Uterus (tissue), 3 donors: ENCODE measurements at regions not wholly inside any gene's neighbourhood (a gene's known extent, or its start where the extent isn't known, plus 50 kb on each side); places are given as distances from the start of the nearest gene placed in this dataset.
"Not testable (repeated sequence)": the region's sequence is repeated elsewhere in the genome, so short reads cannot be mapped to it uniquely, and the experiment has no call there.

ENCODE experiments used
- DNase-seq, 2 donors: peaks; one replicate each; pipeline ENCODE4 v3.0.0-alpha.2; 2019 to 2020
- H3K27ac ChIP-seq, 2 donors: fragments of 200-600 bp; sonication (generic); 1 replicate in 1 of 2; 2 replicates in 1 of 2; pipeline ENCODE4 v1.5.1; 2016 to 2018
- H3K27me3 ChIP-seq, 2 donors: fragments of 200-600 bp; sonication (generic); one replicate each; pipeline ENCODE4 v1.5.1; 2018 to 2019; ENCODE audit warnings: control low read depth in 1 of 2
- H3K36me3 ChIP-seq, 2 donors: fragments of 200-600 bp; sonication (generic); one replicate each; pipeline ENCODE4 v1.5.1; 2019; ENCODE audit warnings: control low read depth in 1 of 2
- H3K4me1 ChIP-seq, 2 donors: fragments of 200-600 bp; sonication (generic); one replicate each; pipeline ENCODE4 v1.5.1; 2018 to 2019; ENCODE audit warnings: control low read depth in 1 of 2
- H3K4me3 ChIP-seq, 2 donors: fragments of 200-600 bp; sonication (generic); 1 replicate in 1 of 2; 2 replicates in 1 of 2; pipeline ENCODE4 v1.5.1; 2018 to 2019; ENCODE audit warnings: mild to moderate bottlenecking in 1 of 2
- H3K9me3 ChIP-seq, 2 donors: fragments of 200-600 bp; sonication (generic); one replicate each; pipeline ENCODE4 v1.5.1; 2019; ENCODE audit warnings: control low read depth in 1 of 2
- CTCF ChIP-seq, 4 experiments: fragments of 200-600 bp in 2 of 4; fragments of 450-650 bp in 2 of 4; sonication (generic) in 2 of 4; IDR thresholded peaks; one replicate each; pipeline ENCODE4 v1.5.1; 2016 to 2019; ENCODE audit warnings: antibody characterized with exemption in 4 of 4, mild to moderate bottlenecking in 2 of 4, moderate library complexity in 1 of 4
- POLR2A ChIP-seq, 2 donors: fragments of 450-650 bp; IDR thresholded peaks; one replicate each; pipeline ENCODE4 v1.6.1; 2016; ENCODE audit warnings: antibody characterized with exemption in 2 of 2, mild to moderate bottlenecking in 1 of 2, moderate library complexity in 1 of 2
- intact Hi-C: fragments of 100-400 bp; cut with DNase I; formaldehyde crosslinking; loops from one replicate; pipeline ENCODE4 v1.15.1; 2023; ENCODE audit warnings: low total_unique reads
- donor health status: DM: yes; HTN: yes; CAD: no.

- TF ChIP-seq CTCF (IDR thresholded peaks at IDR 0.05) (no peak), POLR2A (IDR thresholded peaks at IDR 0.05) (no peak)
- Histone ChIP-seq H3K36me3 (no peaks in the 10 kb centered on the region), H3K9me3 (no peaks in the 10 kb centered on the region), H3K27me3 (no peaks in the 10 kb centered on the region), H3K27ac (no peak overlapping the region), H3K4me1 (no peaks in the 10 kb centered on the region), H3K4me3 (no peak overlapping the region)
- no peak for DNase-seq
- intact Hi-C loops = no loop called here
Measured at GRCh38 chr10:65270969-65271368, 1654.9 kb upstream of the LRRTM3 start.

GRCh38 chr10:65273115-65273514 lies 1652.7 kb upstream of the LRRTM3 start:
- Histone ChIP-seq H3K4me1 (no peaks in the 10 kb centered on the region), H3K36me3 (no peaks in the 10 kb centered on the region), H3K9me3 (no peaks in the 10 kb centered on the region), H3K4me3 (no peak overlapping the region), H3K27me3 (no peaks in the 10 kb centered on the region), H3K27ac (no peak overlapping the region)
- intact Hi-C loops = no loop called here
- TF ChIP-seq CTCF (IDR thresholded peaks at IDR 0.05) = no peak
- DNase-seq = no peak

GRCh38 chr10:65275296-65275695 lies 1650.5 kb upstream of the LRRTM3 start:
- Histone ChIP-seq H3K27ac (no peak overlapping the region), H3K9me3 (no peaks in the 10 kb centered on the region), H3K4me1 (no peaks in the 10 kb centered on the region), H3K4me3 (no peak overlapping the region), H3K27me3 (no peaks in the 10 kb centered on the region), H3K36me3 (no peaks in the 10 kb centered on the region)
- no peak for DNase-seq
- TF ChIP-seq POLR2A (IDR thresholded peaks at IDR 0.05) (no peak), CTCF (IDR thresholded peaks at IDR 0.05) (no peak)
- intact Hi-C loops = no loop called here

GRCh38 chr10:65284495-65285041 lies 1641.3 kb upstream of the LRRTM3 start:
- Histone ChIP-seq H3K27ac (no peak overlapping the region), H3K36me3 (no peaks in the 10 kb centered on the region), H3K4me1 (no peaks in the 10 kb centered on the region), H3K4me3 (no peak overlapping the region), H3K9me3 (no peaks in the 10 kb centered on the region), H3K27me3 (no peaks in the 10 kb centered on the region)
- no peak for TF ChIP-seq CTCF (IDR thresholded peaks at IDR 0.05)
- TF ChIP-seq POLR2A (IDR thresholded peaks at IDR 0.05) = no peak
- DNase-seq = no peak
- intact Hi-C loops = no loop called here

- intact Hi-C loops, DNase-seq, H3K4me1 ChIP-seq: not testable (repeated sequence)
Measured at GRCh38 chr10:65285726-65286125, 1640.1 kb upstream of the LRRTM3 start.

GRCh38 chr10:65291286-65291685 lies 1634.5 kb upstream of the LRRTM3 start:
- Histone ChIP-seq H3K4me3 (no peak overlapping the region), H3K27me3 (no peaks in the 10 kb centered on the region), H3K9me3 (no peaks in the 10 kb centered on the region), H3K4me1 (no peaks in the 10 kb centered on the region), H3K27ac (no peak overlapping the region), H3K36me3 (no peaks in the 10 kb centered on the region)
- TF ChIP-seq CTCF (IDR thresholded peaks at IDR 0.05) (no peak), POLR2A (IDR thresholded peaks at IDR 0.05) (no peak)
- no peak for DNase-seq
- intact Hi-C loops = no loop called here

More at GRCh38 chr10:65285726-65286125, 1640.1 kb upstream of the LRRTM3 start:
- not testable (repeated sequence) for H3K27ac ChIP-seq, H3K9me3 ChIP-seq, H3K27me3 ChIP-seq, H3K4me3 ChIP-seq, H3K36me3 ChIP-seq
